NCI-H1092 treated with DMSO at 0.1 percent for 48 hours (cell line): ENCODE measurements at regions not wholly inside any gene's neighbourhood (a gene's known extent, or its start where the extent isn't known, plus 50 kb on each side); places are given as distances from the start of the nearest gene placed in this dataset.
"Not testable (repeated sequence)": the region's sequence is repeated elsewhere in the genome, so short reads cannot be mapped to it uniquely, and the experiment has no call there.

Experiments used
- DNase-seq: peaks from one replicate; lab custom pipeline; 2025; lab: John Stamatoyannopoulos, UW

DNA sequence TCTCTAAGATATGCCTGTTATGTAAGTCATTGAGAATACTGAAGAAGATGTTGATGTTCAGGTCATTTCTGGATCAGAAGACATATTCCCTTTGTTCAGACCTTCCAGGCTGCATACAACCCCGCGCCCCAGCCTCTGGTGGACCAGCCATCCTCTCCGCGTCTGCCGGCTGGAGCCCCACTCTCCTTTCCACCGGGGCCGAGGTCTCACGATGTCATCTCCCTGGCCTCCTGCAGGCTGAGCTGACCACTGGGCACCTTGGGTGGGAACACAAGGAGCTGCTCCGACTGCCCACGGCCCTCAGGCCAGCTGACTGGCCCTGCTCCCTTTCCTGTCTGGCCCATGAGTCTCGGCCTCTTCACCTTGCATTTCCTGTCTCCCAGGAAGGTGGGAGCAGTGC is 124.6 kb downstream of the SHANK2 start:
- DNase-seq = no peak

DNA sequence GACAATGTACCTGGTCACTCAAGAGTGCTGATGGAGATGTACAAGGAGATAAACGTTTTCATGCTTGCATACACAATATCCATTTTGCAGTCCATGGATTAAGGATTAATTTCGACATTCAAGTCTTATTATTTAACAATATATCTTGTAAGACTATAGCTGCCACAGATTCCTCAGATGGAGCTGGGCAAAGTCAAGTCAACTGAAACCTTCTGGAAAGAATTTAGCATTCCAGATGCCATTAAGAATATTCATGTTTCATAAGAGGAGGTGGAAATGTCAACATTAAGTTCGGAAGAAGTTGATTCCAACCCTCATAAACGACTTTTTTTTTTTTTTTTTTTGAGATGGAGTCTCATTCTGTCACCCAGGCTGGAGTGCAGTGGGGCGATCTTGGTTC is 126.0 kb downstream of the SHANK2 start:
- not testable (repeated sequence) for DNase-seq

DNA sequence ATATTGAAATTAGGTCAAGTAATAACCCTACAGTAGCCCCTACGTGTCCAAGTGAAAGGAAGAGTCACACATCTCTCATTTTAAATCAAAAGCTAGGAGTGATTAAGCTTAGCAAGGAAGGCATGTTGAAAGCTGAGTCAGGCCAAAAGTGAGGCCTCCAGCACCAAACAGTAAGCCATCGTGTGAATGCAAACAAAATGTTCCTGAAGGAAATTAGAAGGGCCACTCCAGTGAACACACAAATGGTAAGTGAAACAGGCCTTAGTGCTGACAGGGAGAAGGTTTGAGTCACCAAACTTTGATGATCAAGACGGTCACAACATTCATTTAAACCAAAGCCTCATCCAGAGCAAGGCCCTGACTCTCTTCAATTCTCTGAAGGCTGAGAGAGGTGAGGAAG is 127.2 kb downstream of the SHANK2 start:
- DNase-seq = no peak

DNA sequence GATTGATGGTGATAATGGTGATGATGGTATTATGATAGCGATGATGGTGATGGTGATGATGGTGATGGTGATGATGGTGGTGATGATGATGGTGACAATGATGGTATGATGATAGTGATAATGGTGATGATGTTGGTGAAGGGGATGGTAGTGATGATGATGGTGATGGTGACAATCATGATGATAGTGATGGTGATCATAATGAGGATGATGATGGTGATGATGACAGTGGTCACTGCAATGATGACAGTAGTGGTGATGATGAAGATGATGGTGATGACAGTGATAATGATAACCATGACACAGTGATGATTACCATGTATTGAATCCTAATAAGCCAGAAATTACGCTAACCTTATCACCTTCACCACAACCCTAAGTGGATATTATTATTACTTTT is 128.2 kb downstream of the SHANK2 start:
- DNase-seq = no peak

DNA sequence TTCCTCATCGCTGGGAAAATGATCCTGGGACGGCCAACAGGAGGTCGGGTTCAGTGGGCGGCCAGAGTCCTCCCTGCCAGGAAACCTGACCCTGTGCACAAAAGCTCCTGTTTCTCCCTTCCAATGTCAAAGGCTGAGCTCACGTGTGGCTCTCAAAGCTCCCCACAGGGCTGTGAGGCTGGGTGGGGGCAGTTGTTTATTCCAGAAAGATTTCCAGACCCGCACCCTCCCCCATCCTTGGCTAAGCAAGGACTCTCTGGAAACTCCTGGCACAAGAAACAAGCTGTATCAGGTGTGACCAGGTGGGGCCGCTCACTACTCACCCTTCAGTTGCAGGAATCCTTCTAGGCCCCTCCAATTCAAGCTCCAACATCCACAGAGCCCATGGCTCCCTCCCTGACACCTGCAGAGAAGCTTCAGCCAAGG is 131.9 kb downstream of the SHANK2 start:
- DNase-seq = peak; percentile 93

DNA sequence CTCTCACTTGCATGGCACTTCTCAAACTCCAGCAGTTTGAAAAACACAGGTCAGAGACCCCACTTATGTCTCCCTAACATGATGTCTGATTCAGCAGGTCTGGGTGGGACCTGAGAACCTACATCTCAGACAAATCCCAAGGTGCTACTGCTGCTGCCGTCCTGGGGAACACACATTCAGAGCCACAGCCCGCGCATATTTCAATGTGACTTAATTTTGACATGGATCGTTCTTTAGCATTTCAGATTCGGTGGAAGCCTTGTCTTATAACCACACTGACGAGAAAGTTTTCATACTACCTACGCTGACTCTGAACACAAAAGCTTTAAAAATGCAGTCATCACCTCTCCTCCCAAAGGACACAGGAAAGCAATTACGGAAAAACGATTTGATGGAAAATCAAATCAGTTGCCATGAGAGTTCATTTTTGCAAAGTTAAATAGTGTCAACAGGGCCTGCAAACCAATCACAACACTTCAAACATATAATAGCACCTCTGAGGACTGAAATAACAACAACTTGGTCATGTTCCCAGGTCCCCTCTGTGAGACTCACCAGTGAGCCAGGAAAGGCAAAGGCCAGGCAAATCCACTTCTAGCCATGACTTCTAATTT is 132.6 kb downstream of the SHANK2 start:
- peak; percentile 66 for DNase-seq

DNA sequence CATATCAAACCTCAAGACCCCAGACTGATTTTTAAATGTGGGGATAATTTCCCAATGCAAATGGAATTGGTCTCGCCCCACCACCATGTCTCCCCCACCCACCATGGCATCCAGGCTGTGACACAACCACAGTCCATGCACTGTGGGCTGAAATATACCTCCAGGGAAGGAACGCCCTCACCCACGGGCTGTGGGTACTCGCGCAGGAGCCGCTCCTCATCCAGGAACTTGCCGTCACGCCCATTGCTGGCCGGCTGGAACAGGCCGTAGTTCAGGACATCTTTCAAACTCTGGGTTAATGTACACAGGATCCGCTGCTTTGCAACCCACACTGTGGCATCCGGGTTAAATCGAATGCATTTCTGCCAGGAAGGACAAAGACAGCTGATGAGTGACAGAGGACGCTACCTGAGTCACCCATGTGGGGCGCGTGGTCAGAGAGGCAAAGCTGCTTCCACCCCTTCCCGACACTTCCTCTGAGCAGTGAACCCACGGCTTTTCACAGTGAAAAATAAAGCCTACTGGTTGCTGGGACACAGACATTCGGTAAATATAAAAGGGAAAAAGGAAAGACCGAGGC is 133.6 kb downstream of the SHANK2 start:
- no peak for DNase-seq

DNA sequence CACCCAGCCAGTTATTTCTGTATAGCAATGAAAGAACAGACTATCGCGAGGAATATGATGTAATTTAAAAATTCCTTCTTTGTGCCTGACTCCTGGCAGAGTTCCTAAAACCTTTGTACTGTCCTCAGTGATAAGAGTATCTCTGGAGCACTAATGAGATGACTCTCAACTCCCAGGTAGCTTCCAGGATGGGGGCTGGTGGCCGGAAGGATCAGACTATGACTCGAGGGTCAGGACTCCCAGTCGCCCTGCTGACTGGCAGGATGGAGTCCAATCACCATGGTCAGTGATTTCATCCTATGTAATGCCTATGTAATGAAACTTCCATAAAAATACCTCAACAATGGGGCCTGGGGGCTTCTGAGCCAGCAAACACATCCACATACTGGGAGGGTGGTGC is 135.1 kb downstream of the SHANK2 start:
- DNase-seq = no peak

DNA sequence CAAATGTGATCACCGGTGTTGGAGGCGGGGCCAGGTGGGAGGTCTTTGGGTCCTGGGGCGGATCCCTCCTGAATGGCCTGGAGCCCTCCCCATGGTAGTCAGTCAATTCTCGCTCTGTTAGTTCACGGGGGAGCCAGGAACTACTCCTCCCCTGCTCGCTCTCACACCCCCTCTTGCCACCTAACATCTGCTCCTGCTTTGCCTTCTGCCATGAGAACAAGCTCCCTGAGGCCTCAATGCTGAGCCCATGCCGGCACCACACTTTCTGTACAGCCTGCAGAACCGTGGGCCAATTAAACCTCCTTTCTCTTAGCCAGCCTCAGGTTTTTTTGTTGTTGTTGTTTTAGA is 135.7 kb downstream of the SHANK2 start:
- no peak for DNase-seq

DNA sequence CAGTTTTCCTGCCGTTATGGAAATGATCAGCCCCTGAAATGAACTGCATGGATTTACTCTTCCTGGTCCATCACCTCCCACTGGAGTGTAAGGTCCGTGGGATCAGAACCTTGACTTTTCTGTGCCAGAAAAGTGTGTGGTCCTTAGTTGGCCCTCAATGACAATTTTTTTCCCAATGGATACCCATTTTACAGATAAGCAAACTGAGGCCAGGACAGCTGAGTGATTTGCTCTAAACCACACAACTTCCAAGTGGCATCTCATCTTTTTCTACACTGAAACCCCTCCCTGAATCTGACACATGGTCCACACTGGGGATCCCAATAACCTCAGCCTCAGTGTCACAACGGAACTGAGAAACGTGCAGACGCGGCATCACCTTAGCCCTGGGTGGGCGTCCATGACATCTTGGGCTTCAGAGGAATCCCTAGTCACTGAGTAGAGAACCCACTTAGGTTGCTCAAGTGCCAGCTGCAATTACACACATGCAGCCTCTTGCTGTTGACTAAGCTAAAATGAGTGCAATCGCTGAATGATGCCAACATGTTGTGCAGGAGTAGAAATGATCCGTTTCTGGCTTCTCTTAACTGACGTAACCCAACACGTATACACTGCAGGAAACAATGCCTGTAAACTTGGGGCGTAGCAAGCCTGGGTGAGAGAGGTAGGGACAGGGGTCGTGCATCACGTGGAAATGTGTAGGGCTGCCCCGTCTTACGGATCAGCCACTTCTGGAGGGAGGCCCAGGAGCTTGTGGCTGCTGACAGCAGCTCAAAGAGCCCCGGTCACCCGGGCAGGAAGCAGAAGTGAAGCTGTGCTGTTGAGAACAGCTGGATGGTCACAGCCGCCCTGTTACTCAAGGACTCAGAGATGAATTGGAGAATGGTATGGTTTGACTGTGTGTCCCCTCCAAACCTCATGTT is 136.3 kb downstream of the SHANK2 start:
- DNase-seq = no peak

DNA sequence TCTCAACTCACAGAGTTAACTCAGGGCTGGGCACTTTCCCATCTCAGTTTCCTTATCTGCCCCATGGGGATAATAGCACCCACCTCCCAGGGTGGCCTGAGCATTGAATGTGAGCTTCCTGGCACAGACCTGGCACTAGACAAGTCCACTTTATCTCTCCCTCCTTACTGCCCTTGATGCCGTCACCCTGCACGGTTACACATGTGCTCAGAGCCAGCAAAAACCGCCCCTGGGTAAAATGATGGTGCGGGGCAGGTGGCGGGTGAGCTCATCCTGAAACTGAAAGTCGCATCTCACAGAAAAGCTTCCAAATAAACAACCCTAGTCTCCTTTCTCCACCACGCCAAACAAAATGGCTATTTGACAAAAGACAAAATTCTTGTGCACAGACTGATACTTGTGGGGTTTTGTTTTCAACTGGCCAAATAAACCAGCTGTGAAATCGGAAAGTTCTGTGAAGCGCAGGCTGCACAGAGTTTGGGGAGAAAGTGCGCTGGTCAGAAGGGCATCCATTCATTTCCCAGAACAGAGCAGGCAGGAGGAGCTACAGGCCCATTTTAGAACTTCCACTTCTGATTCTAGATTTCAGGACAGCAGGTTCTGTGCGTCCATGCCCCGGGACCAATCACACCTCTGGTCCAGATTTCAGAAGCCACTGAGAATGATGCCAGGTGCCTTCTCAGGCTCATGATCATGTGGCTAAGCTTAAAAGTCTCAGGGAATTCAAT is 138.1 kb downstream of the SHANK2 start:
- DNase-seq = no peak

DNA sequence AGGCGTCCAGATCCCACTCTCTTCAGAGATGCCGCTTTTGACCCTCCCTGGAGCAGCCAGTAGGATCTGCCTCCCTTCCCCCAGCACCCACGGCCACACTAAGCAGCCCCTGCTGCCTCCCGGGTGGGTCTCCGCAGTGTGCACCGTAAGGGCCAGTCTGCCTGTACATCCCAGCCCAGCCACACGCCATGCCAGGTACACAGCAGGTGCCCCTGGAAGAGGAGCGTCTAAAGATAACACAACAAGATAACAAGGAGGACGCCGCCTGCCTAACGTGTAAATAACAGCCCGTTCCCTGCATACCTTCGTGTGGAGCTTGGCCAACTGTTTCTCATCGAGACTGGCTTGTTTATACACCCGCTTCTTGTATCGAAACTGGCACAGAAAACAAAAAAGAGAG is 139.4 kb downstream of the SHANK2 start:
- DNase-seq = no peak

DNA sequence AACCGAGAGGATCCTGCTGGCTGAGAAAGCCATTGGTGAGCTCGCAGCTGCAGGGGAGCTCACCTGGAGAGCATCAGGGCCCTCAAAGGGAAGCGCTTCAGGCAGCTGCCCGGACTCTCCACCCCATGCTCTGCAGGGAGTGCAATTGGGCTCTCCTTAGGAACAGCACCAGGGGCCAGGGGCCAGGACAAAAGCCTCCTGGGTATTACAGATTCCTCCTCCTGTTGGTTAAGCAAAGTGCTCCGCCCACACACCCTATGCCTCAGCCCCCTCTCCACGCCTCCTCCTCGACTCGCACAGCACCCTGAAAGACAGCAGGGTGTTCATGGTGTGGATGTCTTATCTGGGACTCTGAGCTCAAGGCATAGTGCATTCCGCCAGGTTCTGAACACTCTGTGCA is 139.9 kb downstream of the SHANK2 start:
- no peak for DNase-seq

DNA sequence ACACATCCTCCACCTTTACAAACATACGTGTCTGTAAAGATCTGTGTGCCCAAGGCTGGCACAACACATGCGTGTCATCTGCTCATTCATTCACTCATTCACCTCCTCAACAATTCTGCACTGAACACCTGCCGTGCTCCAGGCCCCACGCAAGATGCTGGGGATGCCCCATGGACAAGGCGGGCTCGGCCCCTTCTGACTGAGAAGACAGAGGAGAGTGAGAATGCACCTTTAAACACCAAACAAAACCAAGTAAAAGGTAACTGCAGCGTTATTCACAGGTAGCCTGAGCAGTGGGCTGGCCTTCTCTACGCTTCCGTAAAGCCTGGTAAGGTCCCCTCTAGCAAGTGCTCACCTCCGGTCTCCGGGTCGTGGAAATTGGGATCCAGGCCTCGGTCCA is 142.8 kb downstream of the SHANK2 start:
- DNase-seq = no peak

DNA sequence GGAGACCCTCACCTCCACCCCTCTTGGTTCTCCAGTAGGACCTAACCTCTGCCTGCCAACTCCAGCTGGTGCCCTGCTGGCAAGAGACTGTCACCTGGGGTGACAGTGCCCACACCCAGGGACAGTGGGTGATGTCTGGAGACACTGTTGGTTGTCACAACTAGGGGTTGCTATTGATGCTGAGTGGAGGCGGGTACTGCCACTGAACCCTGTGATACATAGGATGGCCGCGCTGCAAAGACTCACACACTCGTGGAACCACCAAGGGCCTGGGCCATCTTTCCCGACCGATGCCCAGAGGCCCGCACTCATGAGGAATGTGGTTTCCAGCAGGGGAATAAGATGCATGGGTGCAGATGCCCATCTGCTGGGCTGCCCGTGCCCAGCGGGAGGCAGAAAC is 143.2 kb downstream of the SHANK2 start:
- no peak for DNase-seq

DNA sequence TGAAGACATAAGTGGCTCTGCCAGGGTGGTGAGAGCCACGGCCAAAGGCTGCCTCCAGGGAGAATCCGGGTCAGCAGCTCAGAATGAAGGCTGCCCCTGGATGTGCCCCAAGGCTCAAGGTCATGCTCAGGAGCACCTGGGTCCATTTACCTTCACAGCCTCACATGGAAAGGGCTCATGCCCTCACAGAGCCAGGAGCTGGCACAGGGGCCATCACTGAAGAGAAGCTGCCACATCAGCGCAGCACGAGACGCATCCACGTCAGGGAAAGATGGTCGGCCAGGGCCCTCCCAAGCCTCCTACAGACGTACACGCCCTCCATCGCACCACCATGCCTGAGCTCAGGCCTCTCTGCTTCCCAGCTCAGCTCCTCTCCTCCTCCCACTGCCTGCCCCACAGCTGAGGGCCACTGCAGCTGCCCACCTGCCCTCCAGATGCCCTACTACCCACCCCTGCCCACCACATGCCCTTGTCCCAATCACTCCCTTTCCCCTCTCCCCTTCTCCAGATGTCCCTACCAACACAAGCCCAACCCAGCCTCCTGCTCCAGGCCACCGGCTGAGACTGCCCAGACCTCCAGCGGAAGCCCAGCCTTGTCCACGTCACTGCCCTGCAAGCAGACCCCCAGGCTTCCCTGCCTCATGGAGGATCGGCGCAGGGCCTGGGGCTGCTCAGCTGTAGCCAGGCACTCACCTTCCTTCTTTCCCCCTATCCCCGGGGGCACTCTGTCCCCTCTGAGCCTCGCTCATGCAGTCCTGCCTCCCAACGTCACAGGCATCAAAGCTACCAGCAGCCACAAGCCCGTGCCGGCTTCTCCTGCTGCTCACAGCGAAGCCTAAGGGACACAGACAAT is 144.1 kb downstream of the SHANK2 start:
- DNase-seq = no peak

DNA sequence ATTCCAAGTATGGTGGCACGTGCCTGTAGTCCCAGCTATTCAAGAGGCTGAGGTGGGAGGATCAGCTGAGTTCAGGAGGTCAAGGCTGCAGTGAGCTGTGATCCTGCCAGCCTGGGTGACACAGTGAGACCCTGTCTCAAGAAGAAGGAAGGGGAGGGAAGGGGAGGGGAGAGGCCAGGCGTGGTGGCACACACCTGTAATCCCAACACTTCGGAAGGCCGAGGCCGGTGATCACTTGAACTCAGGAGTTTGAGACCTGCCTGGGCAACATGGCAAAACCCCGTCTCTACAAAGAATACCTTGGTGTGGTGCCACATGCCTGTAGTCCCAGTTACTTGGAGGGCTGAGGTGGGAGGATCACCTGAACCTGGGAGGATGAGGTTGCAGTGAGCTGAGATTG is 145.7 kb downstream of the SHANK2 start:
- no peak for DNase-seq

DNA sequence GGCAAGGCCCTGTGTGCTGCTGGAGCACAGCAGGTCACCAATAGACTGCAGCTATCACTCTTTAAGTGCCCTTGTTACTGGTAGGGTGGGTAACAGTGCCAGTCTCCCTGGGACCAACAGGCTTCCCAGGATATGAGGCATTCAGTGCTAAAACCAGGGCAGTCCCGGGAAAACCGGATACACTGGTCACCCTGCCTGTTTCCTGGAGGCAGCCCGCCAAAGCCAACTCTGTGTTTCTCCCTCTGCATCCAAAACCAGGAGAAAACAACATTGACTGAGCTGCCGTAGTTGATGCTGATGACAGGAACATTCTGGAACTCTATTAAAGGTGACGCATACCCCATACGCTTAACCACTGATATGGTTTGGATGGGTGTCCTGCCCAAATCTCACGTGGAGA is 149.1 kb downstream of the SHANK2 start:
- no peak for DNase-seq

DNA sequence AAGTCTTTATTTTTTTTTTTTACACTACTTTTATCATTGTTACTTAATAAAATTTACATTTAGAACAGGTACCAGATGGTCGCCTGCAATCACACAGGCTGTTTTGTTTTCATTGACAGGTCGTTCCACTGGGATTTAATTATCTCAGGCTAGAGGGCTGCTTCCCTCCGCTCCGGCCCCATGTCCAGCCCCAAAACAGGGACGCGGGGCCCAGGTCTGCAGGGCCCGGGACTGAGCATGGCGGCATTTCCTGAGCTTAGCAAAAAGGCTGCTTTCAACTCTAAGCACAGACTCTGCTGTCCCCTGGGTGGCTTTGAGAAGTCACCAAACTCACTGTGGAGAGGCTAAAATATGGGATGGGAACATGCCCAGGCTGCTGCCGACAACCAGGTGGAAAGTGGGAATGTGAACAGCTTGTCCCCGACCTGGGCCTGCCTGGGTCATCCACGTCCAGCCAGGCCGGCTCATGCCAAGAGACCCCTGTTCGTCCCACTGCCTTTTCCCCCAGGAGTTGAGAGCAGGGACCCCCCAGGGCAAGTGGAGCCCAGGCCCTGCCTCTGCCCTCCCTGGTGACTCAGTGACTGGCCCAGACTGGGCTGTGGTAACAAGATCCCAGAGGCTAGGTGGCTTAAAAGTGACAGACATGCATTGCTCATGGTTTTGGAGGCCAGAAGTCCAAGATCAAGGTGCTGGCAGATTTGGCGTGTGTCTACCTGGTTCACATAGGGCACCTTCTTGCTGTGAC is 150.0 kb downstream of the SHANK2 start:
- DNase-seq = no peak

DNA sequence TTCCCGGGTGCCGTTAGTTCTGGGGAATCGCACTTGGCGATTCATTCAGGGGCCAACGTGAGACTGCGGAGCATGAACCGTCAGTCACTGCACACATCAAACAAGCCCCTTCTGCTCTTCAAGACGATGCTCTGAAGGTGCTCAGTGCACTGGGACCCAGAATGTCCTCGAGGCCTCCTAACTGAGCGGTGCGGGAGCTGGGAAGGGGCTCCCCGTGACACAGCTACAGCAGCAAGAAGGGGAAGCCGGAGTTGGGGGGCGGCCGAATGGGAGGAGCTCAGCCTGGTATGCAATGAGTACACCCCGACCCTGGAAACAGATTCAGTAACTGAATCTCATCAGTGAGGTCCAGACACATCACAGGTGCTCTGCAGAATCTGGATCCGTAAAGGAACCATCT is 150.8 kb downstream of the SHANK2 start:
- no peak for DNase-seq

DNA sequence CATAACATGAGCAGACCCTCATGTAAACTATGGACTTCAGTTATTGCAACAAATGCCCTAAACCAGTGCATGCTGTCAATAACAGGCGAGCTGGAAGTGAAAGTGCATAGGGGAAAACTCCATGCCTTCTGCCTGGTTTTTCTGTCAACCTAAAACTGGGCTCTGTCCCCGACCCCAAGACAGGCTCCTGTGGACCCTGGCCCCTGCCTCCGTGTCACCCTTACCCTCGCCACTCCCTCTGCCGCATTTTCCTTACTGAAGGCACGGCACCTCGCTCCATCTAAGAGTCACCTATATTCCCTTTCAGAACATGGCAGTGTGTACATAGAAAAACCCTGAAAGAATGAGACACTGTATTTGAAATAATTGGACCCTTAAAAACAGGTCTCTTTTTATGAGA is 151.3 kb downstream of the SHANK2 start:
- no peak for DNase-seq
